ENCODE measurements at regions not wholly inside any gene's neighbourhood (a gene's known extent, or its start where the extent isn't known, plus 50 kb on each side); places are given as distances from the start of the nearest gene placed in this dataset.

- TF ChIP-seq EP300 (IDR thresholded peaks at IDR 0.05) (no peak), POLR2A (IDR thresholded peaks at IDR 0.05) (no peak), POLR2AphosphoS5 (IDR thresholded peaks at IDR 0.05) (no peak)
- TF ChIP-seq, protein P1, sequence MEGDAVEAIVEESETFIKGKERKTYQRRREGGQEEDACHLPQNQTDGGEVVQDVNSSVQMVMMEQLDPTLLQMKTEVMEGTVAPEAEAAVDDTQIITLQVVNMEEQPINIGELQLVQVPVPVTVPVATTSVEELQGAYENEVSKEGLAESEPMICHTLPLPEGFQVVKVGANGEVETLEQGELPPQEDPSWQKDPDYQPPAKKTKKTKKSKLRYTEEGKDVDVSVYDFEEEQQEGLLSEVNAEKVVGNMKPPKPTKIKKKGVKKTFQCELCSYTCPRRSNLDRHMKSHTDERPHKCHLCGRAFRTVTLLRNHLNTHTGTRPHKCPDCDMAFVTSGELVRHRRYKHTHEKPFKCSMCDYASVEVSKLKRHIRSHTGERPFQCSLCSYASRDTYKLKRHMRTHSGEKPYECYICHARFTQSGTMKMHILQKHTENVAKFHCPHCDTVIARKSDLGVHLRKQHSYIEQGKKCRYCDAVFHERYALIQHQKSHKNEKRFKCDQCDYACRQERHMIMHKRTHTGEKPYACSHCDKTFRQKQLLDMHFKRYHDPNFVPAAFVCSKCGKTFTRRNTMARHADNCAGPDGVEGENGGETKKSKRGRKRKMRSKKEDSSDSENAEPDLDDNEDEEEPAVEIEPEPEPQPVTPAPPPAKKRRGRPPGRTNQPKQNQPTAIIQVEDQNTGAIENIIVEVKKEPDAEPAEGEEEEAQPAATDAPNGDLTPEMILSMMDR (IDR thresholded peaks at IDR 0.05): no peak
These were observed 550.8 kb upstream of the CADM1 start for GRCh38 chr11:116055064-116055463.

Data from suprapubic skin (tissue), 4 donors.